Skeletal muscle satellite cell (primary cell): ENCODE measurements at regions not wholly inside any gene's neighbourhood (a gene's known extent, or its start where the extent isn't known, plus 50 kb on each side); places are given as distances from the start of the nearest gene placed in this dataset.
A peak's percentile ranks its signal among the peaks of the same experiment; 100 is the strongest.

Experiments used
- H3K27me3 ChIP-seq: 2 replicates; pipeline ENCODE4 v1.7.0; 2013; ENCODE audit warnings: low read length; ENCODE audit not compliant: control insufficient read depth, insufficient read depth
- H3K36me3 ChIP-seq: 2 replicates; pipeline ENCODE4 v1.7.0; 2013; ENCODE audit warnings: mild to moderate bottlenecking, control low read depth, low read length; ENCODE audit not compliant: insufficient read depth
- H3K4me1 ChIP-seq: 2 replicates; pipeline ENCODE4 v1.7.0; 2013; ENCODE audit warnings: low read length; ENCODE audit not compliant: control insufficient read depth, insufficient read depth
- H3K4me2 ChIP-seq: 2 replicates; pipeline ENCODE4 v1.7.0; 2013; ENCODE audit warnings: mild to moderate bottlenecking, low read length
- H3K4me3 ChIP-seq: 2 replicates; pipeline ENCODE4 v1.7.0; 2013; ENCODE audit warnings: low read length
- H3K9ac ChIP-seq: 2 replicates; pipeline ENCODE4 v1.7.0; 2013; ENCODE audit warnings: mild to moderate bottlenecking, low read depth, low read length, moderate library complexity
- H3K9me3 ChIP-seq: replicated peaks from 2 replicates; pipeline ENCODE4 v1.7.0; 2013; ENCODE audit warnings: mild to moderate bottlenecking, control low read depth, low read length

DNA sequence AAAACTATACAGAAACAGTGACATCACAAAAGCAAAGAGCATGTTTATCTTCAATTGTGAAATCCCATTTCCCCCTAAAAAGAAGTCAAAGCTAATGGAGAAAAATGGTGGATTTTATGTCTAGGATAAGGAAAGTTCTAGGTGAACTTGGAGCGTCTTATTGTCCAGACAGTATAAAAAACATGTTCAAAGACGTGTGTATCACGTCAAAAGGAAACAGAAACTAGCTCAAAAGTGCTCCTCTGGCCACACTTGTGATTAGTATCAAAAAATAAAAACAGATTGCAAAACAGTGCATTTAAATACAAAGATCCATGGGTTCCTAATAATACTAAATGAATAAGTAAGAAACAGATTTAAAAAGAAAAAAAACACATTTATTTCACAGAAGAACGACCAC lies 568.9 kb downstream of the ANXA1 start:
- no peaks in the 10 kb centered on the region for H3K36me3 ChIP-seq
- H3K27me3 ChIP-seq = no peaks in the 10 kb centered on the region
- no peaks in the 10 kb centered on the region for H3K9me3 ChIP-seq
- no peak overlapping the region for H3K4me2 ChIP-seq
- no peak overlapping the region for H3K4me3 ChIP-seq
- H3K9ac ChIP-seq = no peak overlapping the region
- H3K4me1 ChIP-seq = no peaks in the 10 kb centered on the region

DNA sequence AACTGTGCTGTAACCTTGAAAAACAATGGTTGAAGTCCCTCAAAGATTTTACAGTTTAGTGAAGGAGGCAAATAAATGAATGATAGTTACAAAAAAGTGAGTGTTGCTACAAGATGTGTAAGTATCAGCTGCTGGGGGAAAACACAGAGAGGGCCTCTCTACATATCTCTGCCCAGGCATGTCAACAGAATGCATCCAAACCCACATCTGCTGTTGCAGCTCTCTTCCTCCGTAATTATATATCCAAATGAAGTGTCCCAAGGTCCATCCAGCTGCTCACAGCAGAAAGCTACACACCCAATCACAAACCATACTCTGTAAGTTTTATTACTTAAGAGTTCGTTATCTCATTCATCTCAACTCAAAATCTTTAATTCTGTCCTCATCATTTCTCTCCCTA lies 584.6 kb downstream of the ANXA1 start:
- no peaks in the 10 kb centered on the region for H3K9me3 ChIP-seq
- no peak overlapping the region for H3K9ac ChIP-seq
- no peak overlapping the region for H3K4me3 ChIP-seq
- no peak overlapping the region for H3K4me2 ChIP-seq
- no peaks in the 10 kb centered on the region for H3K36me3 ChIP-seq
- no peaks in the 10 kb centered on the region for H3K27me3 ChIP-seq
- no peaks in the 10 kb centered on the region for H3K4me1 ChIP-seq

- Histone ChIP-seq H3K36me3 (no peaks in the 10 kb centered on the region), H3K4me2 (no peak overlapping the region), H3K9me3 (no peaks in the 10 kb centered on the region), H3K9ac (no peak overlapping the region), H3K4me3 (no peak overlapping the region), H3K4me1 (peaks cover 4% of the 10 kb centered on the region), H3K27me3 (no peaks in the 10 kb centered on the region)
Observed at GRCh38 chr9:73738741-73739530, 587.3 kb downstream of the ANXA1 start.

DNA sequence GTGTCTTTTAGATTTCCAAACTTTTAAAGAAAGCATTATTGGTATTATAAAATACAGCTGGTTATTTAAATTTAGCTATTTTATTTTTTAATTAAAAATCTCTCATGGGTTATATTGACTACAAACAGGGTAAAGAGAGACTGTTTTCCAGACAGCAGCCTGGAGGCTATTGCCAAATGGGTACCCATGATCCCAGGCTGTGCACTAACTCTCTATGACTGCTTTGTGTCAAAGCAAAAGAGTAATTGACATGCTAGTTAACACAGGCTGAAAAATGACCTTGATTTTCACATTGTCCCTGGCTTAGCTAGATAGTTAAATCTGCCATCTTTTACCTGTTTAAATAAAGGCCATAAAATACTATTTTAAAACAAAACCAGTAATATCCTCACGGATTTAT lies 589.7 kb downstream of the ANXA1 start:
- Histone ChIP-seq H3K9ac (no peak overlapping the region), H3K9me3 (no peaks in the 10 kb centered on the region), H3K4me1 (peaks cover 4% of the 10 kb centered on the region), H3K27me3 (no peaks in the 10 kb centered on the region), H3K36me3 (no peaks in the 10 kb centered on the region), H3K4me2 (no peak overlapping the region), H3K4me3 (no peak overlapping the region)

DNA sequence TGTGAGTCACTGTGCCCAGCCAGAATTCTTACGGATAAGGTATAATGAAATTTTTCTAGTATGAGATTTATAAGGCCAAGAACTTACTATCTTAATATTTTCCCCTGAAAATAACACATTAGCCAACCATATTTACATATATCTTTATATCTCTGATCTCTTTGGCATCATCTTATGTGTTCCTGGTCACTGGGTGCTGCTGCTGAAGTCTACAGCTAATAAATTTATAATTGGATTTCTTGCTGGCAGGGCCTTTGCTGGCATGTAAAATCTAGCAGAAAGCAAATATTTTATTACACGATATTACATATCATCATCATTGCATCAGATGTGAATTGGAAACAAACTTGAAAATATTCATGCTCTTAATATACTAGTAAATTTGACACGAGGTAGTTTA lies 590.7 kb downstream of the ANXA1 start:
- Histone ChIP-seq H3K9me3 (no peaks in the 10 kb centered on the region), H3K36me3 (no peaks in the 10 kb centered on the region), H3K4me3 (no peak overlapping the region), H3K27me3 (no peaks in the 10 kb centered on the region), H3K4me2 (no peak overlapping the region), H3K4me1 (peaks cover 4% of the 10 kb centered on the region), H3K9ac (no peak overlapping the region)

- H3K36me3 ChIP-seq = no peaks in the 10 kb centered on the region
- no peak overlapping the region for H3K4me2 ChIP-seq
- no peaks in the 10 kb centered on the region for H3K27me3 ChIP-seq
- H3K9me3 ChIP-seq = no peaks in the 10 kb centered on the region
- H3K4me1 ChIP-seq = peaks cover 4% of the 10 kb centered on the region
- no peak overlapping the region for H3K4me3 ChIP-seq
- H3K9ac ChIP-seq = no peak overlapping the region
Observed at GRCh38 chr9:73743826-73744225, 592.2 kb downstream of the ANXA1 start.

DNA sequence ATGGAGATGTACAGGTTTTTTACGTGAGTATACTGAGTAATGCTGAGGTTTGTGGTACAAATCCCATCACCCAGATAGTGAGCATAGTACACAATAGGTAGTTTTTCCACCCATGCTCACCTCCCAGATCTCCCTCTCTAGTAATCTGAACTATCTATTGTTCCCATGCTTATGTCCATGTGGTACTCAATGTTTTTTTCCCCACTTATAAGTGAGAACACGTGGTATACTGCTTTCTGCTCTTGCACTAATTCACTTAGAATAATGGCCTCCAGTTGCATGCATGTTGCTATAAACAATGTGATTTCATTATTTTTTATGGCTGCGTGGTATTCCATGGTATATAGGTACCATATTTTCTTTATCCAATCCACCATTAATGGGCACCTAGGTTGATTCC lies 593.9 kb downstream of the ANXA1 start:
- Histone ChIP-seq H3K4me2 (no peak overlapping the region), H3K4me1 (peaks cover 4% of the 10 kb centered on the region), H3K27me3 (no peaks in the 10 kb centered on the region), H3K9me3 (no peaks in the 10 kb centered on the region), H3K9ac (no peak overlapping the region), H3K4me3 (no peak overlapping the region), H3K36me3 (no peaks in the 10 kb centered on the region)

DNA sequence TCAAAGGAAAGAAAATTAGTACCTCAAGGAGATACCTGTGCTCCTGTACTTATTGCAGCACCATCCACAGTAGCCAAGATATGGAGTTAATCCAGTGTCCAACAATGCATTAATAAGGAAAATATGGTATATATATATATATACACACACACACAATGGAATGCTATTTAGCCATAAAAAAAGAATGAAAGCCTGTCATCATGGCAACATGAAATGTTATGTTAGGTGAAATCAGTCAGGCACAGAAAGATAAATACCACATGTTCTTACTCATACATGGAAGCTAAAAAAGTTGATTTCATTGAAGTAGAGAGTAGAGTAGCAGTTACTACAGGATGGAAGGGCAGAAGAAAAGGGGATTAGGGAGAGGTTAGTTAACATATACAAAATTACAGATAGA lies 601.5 kb downstream of the ANXA1 start:
- H3K27me3 ChIP-seq = no peaks in the 10 kb centered on the region
- no peaks in the 10 kb centered on the region for H3K36me3 ChIP-seq
- H3K4me2 ChIP-seq = no peak overlapping the region
- H3K9ac ChIP-seq = no peak overlapping the region
- H3K4me3 ChIP-seq = no peak overlapping the region
- H3K9me3 ChIP-seq = no peaks in the 10 kb centered on the region
- H3K4me1 ChIP-seq = no peaks in the 10 kb centered on the region

DNA sequence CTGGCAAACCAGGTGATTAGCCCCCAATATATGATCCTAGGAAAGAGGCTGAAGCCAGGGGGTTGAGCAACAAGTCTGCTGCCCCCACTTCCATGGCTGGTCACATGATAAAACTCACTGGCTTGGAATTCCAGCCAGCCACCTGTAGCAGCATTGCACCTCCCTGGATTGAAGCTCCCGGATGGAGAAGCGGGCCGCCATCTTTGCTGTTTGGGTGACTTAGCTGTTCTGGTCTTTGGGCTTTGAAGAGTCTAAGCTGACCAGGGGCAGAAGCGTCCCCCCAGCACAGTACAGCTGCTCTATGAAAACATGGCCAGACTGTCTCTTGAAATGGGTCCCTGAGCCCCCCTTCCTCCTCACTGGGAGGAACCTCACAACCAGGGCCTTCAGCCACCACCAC lies 610.2 kb downstream of the ANXA1 start:
- Histone ChIP-seq H3K36me3 (no peaks in the 10 kb centered on the region), H3K4me2 (no peak overlapping the region), H3K27me3 (peaks cover 5% of the 10 kb centered on the region), H3K4me3 (no peak overlapping the region), H3K9ac (no peak overlapping the region), H3K4me1 (no peaks in the 10 kb centered on the region), H3K9me3 (no peaks in the 10 kb centered on the region)

DNA sequence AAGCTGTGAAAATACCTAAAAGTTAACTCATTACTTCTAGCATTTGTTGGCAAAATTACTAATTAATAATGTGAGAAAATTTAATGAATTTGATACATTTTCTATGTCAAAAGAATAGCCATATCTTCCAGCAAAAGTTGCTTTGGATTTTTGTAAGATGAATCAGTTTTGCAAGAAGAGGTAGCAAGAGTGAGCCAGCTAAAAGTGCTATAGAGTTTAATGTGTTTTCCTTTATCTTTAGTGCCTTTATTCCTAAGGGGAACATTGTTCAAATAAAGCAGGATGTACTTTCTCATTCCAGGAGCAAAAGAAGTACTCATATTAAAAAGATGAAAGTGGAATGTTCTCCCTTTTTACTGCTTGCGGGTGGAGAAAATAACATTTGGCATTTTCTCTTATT lies 622.2 kb downstream of the ANXA1 start:
- H3K4me2 ChIP-seq = no peak overlapping the region
- no peak overlapping the region for H3K9ac ChIP-seq
- no peaks in the 10 kb centered on the region for H3K9me3 ChIP-seq
- no peaks in the 10 kb centered on the region for H3K27me3 ChIP-seq
- H3K4me1 ChIP-seq = peaks cover 24% of the 10 kb centered on the region
- H3K36me3 ChIP-seq = no peaks in the 10 kb centered on the region
- no peak overlapping the region for H3K4me3 ChIP-seq

- H3K9ac ChIP-seq = no peak overlapping the region
- H3K4me3 ChIP-seq = no peak overlapping the region
- no peaks in the 10 kb centered on the region for H3K27me3 ChIP-seq
- H3K4me2 ChIP-seq = no peak overlapping the region
- no peaks in the 10 kb centered on the region for H3K36me3 ChIP-seq
- peaks cover 35% of the 10 kb centered on the region for H3K4me1 ChIP-seq
- H3K9me3 ChIP-seq = no peaks in the 10 kb centered on the region
Observed at GRCh38 chr9:73775757-73776156, 624.1 kb downstream of the ANXA1 start.

GRCh38 chr9:73780916-73781315 lies 629.3 kb downstream of the ANXA1 start:
- Histone ChIP-seq H3K27me3 (no peaks in the 10 kb centered on the region), H3K4me2 (peak overlapping the region; percentile 35), H3K9ac (no peak overlapping the region), H3K36me3 (no peaks in the 10 kb centered on the region), H3K4me1 (peaks cover 31% of the 10 kb centered on the region), H3K9me3 (no peaks in the 10 kb centered on the region), H3K4me3 (no peak overlapping the region)
